HuH-7 (cell line): ENCODE measurements at regions not wholly inside any gene's neighbourhood (a gene's known extent, or its start where the extent isn't known, plus 50 kb on each side); places are given as distances from the start of the nearest gene placed in this dataset.
"Not testable (repeated sequence)": the region's sequence is repeated elsewhere in the genome, so short reads cannot be mapped to it uniquely, and the experiment has no call there.

Source experiments
- DNase-seq: peaks from one replicate; pipeline ENCODE4 v3.0.0; 2011; ENCODE audit warnings: low spot score

DNA sequence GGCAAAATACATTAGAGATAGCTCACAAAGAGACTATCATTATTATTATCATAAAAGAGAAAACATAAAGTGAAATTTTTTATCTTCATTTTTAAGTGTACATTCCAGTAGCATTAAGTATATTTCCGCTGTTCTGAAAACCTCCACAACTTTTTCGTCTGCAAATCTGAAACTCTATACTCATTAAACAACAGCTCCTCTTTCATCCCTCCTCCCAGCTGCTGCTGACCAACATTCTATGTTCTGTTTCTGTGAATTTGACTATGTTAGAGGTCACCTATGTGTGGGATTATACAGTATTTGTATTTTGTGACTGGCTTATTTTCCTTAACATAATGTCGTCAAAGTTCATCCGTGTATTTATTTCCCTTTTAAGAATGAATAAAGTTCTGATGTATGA, 429.3 kb upstream of the TPK1 start:
- no peak for DNase-seq

DNA sequence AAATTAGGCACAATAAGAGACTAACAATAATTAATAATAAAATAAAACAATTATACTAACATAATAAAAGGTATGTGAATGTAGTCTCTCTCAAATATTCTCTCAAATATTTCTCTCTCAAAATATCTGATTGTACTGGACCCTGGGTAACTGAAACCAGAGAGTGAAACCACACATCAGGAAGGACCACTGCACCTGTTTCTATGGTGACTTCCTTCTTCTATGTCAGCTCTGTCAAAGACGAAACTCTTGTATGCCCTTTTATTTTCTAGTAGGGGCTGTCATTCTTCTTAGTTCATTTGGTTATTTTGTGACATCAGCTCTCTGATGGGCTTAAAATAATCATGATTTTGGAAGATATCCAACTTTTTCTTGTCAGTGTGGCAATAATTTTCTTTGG, 428.0 kb upstream of the TPK1 start:
- DNase-seq, result no peak

DNA sequence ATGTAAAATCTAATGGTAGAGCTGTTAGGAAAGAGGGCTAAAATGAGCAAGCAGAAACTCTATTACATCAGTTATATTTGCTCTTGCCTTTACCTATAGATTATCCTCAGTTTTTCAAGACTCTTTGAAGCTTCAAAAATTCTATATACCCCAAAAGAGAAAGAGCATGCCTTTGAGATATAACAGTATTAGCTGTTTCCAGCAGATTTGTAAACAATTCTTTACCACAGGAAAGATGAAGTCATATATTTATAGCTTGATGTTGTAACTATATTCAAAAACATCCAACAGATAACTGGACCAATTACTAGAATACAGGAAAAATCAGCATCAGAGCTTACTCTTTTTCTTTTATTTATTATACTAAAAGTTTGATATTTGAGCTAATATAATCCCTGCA, 416.2 kb upstream of the TPK1 start:
- no peak for DNase-seq

DNA sequence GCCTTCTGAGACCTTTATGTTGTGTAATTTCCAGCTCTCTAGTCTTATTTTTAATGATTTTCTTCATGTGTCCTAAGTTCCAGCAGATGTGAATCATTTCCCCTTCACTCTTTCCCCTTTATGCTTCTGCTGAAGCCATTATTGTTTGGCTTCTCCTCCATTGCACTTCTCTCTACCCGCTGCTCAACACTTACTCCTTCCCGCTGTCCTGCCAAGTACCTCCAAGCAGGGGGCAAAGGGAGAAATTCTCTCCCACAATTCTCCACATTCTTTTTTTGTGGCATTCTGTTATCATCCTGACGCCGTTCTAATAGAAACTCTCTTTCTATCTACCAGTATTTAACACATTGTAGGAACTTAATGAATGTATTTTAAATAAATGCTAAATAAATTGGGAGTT, 388.9 kb upstream of the TPK1 start:
- no peak for DNase-seq

DNA sequence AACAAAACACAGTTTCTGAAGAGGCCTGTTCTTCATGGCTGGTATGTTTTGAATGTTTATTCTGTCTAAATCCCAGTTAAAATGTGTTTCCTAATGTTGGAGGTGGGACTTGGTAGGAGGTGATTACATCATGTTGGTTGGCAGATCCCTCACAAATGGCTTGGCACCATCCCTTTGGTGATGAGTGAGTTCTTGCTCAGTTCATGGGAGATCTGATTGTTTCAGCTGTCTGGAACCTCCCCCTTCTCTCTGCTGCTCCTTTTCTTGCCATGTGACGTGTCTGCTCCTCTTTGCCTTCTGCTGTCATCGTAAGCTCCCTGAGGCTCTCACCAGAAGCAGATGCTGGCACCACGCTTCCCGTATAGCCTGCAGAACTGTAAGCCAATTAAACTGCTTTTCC, 383.6 kb upstream of the TPK1 start:
- DNase-seq, result no peak

DNA sequence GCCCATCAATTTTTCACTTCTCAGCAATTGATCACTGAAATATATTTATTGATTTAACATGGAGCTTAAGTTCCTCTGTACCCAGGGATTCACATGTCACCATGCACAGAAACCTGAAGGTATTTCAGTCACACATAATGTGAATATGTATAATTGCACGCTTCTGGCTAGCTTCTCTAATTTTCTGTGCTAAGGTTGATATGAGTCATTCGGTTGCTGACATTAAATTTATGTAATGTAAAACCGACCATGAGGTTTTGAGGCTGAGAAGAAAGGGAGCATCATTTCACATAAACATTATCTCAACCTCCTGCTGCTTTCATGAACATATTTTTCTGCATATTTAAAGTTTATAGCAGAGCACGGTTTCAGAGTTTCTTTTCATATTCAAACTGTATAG, 381.0 kb upstream of the TPK1 start:
- no peak for DNase-seq

DNA sequence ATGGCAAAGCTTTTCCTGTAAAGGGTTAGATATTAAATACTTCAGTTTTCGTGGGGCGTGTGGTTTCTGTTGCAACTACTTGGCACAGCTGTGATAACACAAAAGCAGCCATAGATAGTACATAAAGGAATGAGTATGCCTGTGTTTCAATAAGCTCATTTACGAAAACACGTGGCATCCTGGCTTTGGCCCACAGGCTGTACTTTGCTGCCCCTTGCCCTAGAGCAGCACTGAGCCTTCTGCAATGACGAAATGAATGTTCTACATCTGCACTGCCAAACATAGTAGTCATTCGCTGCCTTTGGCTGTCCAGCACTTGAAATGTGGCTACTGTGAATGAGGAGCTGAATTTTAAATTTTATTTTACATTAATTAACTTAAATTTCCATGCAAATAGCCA, 376.2 kb upstream of the TPK1 start:
- no peak for DNase-seq

DNA sequence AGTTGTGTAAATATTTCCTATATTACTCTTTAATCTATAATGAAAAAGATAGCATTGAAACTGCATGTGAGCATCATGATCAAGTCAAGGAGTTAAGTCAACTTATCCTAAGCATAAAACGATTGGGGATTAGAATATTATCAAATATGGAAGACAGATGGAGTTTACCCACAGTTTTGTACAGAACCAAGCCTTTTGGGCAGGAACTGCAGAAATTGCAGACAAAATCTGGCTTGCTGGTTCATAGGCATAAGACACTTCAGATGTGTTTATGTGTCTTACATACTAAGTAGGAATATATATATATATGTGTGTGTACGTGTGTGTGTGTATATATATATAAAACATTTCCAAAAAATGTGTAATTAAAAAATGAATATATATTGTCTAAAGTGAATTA, 375.4 kb upstream of the TPK1 start:
- DNase-seq, result no peak

DNA sequence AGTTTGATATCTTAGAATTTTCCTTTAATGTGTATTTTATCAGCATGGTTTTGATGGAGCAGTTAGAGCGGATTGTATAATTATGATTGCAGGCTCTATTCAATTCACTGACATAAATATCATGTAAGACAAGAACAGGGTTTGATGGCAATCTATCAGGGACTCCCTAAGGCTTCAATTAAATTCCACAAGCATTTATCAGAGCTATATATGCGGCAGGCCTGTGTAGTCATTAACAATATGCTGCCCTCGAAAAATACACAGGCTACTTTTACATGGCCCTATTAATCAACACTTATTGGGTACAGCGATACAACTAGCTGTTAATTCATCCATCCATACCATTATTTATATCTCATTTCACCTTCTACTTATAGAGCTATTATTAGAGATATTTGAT, 358.1 kb upstream of the TPK1 start:
- no peak for DNase-seq

DNA sequence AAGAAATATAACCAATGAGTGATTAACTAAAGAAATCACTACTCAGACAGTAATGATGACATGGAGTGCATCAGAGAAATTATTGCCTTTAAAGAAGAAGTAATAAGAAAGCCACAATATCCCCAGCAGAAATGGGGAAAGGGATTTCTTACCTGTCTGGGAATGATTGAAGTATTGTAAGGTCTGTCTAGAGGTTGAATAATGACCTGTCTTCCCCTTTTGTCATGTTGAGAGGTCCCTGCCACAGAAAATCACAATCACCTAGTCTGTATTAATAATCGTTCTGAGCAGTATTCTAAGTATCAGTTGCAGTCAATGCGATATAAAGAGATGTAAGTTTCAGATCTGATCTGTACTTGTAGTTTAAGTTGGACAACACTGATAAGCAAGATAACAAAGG, 349.1 kb upstream of the TPK1 start:
- no peak for DNase-seq

DNA sequence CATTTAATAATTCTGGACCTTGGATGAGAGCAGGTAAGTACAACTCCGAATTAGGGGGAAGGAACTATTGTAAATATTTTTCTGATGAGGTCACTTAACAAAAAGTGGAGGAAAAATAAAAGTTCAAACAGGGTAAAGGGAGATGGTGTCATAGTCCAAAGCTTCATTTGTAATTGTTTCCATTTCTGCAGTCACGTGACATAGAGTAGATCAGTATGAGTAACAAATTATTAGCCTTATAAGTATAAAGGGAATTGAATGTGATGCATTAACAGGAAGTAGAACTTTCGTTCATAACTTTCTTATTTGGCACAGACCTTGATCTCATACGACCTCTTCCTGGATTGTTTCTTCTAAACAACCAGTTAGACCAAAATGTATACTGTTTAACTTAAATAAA, 347.2 kb upstream of the TPK1 start:
- no peak for DNase-seq

DNA sequence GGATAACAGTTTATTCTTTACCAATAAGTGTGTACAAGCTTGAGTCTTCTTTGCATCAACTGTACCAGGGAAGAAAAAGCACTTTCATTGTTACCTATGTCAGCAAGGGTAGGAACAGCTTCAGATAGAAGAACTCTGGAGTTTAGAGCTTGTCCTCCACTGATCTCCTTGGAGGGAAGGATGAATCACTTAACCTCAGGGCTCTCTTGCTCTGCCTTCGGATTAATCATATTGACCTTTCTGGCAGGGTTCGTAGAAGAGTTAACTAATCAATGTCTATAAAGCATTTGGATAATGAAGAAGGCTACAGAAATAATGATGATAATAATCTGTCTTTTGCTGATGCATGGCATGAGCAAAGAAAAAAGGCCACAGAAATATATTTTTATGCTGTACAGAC, 339.5 kb upstream of the TPK1 start:
- no peak for DNase-seq

DNA sequence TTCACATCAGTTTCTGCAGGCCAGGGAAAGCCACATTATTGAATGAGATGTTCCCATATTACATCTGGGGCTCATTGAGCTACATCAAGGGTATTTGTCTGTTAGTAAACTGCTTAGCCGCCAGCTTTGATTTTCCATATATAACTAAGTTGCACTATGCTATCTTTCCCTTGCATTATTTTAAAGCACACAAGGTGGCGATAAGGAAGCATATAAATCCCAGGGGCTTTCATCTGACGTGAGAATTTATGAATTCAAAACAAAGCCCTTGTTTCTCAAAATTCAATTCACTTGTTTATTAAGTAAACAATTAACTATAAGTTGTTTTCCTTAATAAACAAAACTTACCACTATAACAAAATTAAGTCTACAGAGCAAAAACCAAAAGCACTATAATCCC, 334.1 kb upstream of the TPK1 start:
- DNase-seq, result peak; percentile 3

DNA sequence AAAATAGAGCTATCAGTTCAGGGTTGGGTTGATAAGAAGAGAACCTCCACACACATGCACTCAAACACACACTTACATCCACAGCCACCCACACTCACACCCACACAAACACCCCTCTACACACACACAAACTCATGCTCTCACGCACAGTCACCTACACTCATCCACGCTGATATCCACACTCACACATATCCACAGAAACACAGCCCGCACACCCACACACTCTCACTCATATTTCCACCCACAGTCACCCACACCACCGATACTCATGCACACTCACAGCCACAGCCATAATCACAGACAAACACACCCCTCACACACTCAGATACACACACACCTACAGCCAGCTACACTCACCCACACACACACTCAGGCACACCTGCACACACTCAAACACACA, 333.0 kb upstream of the TPK1 start:
- no peak for DNase-seq

DNA sequence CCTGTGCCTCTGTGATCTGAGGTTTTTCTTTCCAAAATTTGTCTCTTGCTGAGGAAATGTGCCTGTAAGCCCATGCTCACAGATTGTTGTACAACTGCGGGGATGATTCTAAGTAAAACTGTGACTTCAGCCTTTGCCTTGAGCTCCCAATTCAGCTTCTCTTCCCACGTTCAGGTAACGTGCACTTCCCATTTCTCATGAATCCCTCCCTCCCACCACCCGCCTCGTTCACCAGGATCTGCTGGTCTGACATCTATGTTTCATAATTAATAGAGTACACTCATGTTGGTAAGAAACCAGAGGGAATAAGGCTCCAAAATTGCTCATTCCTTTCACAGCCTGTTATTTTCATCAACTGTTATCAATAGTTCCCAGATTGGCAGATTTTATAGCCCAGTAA, 332.6 kb upstream of the TPK1 start:
- DNase-seq, result no peak

DNA sequence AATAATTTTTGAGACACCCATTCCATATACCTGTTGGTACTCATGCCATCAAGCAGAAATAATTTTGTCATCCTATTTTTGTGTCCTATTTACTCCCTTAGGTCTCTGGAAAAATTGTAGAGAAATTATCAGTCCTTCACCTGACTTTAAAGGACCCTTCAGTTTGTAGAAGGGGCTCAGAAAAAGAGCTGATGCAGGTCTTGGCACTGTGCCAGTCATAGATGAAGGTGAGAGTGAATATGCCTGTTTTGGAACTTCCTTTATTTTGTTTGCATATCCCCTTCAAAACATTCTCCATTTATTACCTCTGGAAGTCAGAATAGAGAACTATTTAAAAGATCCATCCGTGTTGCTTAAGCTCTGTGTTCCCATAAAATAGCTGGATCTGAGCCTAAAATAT, 321.0 kb upstream of the TPK1 start:
- DNase-seq, result no peak

DNA sequence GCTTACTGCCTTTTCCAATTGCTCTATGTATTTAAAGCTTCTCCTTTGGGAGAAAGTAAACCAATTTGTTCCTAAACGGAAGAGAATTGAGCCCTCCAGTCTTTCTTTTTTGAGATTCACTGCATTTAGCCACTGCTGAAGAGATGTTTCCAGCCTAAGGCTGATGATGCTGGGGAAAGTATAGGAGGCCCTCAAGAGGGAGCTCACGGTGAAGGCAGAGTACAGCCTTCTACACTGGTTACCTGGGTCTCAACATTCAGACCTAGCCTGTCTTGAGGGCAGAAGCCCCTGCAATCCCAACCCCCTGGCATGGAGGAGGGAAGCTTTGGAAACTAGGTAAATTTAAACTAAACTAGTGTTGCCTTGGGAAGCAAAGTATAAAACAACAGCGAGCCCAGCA, 316.7 kb upstream of the TPK1 start:
- DNase-seq, result no peak

DNA sequence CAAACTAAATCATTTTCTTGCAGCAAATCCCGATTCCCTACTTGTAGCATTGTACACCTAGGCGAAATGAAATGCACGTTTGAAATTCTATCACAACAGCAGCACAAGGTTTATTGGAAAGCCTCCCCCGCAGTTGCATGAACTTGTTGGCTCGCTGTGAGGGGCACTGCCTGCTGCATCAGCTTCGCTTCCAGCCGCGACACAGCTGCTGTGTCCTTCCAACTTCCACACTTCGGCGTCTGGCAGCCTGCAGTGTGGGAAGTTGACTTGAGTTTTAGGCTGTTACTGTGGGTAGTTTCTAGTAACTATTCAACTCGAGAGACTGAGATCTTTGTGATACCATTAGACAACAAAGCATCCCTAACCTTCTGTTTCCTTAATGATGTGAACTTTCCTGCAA, 315.8 kb upstream of the TPK1 start:
- DNase-seq, result no peak

DNA sequence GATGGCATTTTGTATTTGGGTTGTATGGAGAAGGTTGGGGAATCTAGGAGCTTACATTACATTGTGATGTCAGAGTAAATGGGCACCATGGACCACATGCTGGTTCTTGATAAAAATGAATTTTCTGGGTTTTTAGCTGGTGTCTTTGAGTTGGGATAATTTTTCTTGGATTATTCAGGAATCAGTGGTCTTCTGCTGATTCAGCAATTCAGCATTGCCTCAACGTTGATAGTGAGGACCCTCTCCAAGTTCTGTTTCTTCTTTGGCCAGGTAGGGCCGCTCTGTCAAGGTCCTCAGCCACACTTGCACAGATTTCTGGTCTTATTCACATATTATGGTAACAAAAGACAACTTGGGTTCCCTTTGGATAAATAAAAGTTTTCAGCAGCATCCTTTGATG, 312.0 kb upstream of the TPK1 start:
- no peak for DNase-seq

DNA sequence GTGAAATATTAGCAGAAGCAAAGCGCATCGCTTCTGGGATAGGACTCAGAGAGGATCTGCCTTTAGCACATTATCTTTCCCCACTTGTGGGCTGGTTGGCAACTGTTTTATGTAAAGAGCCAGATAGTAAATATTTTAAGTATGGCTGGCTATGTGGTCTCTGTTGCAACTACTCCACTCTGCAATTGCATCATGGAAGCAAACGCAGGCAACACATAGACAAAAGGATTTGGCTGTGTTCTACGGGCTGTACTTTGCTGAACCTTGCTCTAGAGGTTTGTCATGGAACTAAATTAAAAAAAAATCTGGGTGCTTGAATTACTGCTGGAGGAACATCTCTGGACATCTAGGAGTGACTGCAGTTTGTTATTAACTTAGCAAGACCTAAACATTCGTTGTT, 307.8 kb upstream of the TPK1 start:
- DNase-seq, result no peak

DNA sequence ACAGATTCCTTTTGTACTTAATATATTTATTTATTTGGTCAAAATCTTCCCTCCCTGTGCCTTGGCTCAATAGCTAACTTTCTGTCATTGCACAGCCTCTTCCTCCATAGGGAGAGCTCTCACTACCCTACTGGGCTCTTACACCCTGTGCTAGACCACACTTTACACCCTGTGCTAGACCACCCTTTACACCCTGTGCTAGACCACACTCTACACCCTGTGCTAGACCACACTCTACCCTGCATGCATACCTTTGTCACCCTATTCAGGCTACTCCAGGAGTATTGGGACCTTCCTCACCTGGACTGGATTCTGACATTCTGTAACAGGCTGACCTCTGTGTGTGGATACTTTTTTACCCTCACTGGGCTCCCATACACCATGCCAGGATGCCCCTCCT, 298.5 kb upstream of the TPK1 start:
- DNase-seq, result no peak

DNA sequence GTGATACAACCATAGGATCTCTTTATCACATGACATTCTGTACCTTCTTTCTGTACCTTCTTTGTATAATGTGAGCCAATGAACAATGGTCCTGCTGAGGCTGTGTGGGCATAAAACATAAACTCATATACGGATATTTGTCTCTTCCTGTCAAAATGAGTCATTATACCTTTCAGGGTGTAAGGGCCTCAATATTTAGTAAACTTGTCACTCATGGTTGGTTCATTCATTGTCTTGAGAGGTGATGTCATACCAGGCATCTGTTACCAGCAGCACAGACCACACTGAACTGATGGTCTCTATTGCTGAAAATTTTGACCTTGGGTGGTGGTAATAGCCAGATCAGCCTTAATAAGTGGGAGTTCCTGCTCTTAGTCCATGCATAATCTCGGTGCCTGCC, 287.6 kb upstream of the TPK1 start:
- DNase-seq, result no peak

DNA sequence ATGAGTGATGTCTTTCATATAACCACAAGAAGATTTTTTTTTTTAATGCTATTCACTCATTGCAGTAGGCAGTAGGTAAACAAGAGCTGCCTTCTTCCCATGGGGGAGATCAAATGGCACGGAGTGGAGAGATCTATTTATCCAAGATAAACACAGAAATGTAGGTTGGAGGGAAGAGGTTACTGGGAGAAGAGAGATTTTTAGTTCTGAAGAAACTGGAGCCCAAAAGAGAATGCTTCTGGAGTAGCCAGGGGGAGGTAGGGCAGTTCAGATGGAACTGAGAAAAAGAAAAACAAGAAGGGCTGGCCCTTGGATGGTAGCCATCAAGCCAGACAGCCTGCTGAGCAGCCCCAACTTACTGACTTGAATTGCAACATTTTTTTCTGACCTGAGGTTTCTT, 270.1 kb upstream of the TPK1 start:
- no peak for DNase-seq

DNA sequence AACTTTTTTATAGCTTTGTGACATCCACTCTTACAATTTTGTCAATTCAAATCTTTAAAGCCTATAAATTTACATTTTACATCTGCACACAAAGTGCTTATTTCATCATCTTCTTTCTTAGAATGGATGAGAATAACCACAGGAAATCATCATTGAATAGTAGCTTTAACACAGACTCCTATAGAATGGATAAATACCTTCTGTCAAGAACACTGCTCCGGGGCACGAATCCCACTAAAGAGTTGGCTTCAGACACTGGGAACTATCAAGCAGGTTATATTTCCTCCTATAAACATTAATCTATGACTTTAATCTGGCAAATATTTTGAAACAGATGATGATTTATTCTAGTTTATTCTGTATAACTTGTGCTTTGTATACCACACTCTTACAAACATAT, 269.7 kb upstream of the TPK1 start:
- DNase-seq, result no peak

DNA sequence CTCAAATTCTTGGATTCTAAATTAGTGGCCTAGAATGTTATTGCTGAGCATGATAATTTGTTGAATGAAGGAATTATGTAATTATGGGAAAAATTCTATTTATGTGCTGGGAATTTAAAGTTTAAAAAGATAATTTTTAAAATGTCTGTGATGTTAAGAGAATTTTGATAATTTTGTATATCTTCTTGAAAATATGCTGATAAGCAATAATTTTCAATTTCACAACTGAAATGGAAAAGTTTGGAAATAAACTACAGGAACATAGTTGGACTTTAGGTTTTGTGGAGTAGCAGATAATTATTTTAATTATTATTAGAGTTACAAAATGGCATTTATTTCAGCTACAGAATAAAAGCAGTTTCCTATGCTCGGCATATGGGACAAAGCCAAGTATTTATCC, 268.5 kb upstream of the TPK1 start:
- DNase-seq, result no peak

DNA sequence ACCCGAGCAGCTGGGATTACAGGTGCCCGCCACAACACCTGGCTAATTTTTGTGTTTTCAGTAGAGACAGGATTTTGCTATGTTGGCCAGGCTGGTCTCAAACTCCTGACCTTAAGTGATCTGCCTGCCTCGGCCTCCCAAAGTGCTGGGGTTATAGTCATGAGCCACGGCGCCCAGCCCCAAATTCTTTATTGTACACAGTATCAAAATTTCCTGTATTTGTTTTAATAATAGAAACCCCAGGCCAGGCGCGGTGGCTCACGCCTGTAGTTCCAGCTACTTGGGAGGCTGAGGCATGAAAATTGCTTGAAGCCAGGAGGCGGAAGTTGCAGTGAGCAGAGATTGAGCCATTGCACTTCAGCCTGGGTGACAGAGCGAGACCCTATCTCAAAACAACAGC, 266.3 kb upstream of the TPK1 start:
- DNase-seq, result not testable (repeated sequence)
